ENCODE measurements at regions not wholly inside any gene's neighbourhood (a gene's known extent, or its start where the extent isn't known, plus 50 kb on each side); places are given as distances from the start of the nearest gene placed in this dataset.

DNA sequence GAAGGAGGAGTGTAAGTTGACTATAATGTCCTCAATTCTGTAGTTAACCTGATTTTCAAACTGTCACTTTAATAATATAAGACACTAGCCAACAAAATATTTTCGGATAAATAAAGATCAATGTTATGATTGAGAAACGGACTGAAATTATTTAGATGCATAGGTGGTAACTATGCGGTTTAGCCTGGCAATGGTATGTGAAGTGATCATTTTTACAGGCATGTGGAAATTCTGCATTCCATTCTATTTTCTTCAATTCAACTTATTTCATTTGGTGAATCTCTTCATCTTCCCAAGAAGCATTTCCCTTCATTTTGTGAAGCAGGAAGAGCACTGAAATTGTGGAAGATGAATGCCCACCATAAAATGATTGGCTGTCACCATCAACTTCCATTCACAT is 1457.5 kb upstream of the CDH9 start:
- WGBS, 3 donors = 79 to 83% (median 81%) methylated on average over 3 of the region's 3 CpGs
- Histone ChIP-seq H3K27ac (no peak overlapping the region), H3K36me3 (no peaks in the 10 kb centered on the region), H3K27me3 (no peaks in the 10 kb centered on the region), H3K4me1 (ENCODE audit: insufficient read depth) (no peaks in the 10 kb centered on the region), H3K9me3 (no peaks in the 10 kb centered on the region), H3K4me3 (no peak overlapping the region)
- intact Hi-C loops (cut with DNase I) = no loop called here
- DNase-seq = no peak
- TF ChIP-seq, protein P1, sequence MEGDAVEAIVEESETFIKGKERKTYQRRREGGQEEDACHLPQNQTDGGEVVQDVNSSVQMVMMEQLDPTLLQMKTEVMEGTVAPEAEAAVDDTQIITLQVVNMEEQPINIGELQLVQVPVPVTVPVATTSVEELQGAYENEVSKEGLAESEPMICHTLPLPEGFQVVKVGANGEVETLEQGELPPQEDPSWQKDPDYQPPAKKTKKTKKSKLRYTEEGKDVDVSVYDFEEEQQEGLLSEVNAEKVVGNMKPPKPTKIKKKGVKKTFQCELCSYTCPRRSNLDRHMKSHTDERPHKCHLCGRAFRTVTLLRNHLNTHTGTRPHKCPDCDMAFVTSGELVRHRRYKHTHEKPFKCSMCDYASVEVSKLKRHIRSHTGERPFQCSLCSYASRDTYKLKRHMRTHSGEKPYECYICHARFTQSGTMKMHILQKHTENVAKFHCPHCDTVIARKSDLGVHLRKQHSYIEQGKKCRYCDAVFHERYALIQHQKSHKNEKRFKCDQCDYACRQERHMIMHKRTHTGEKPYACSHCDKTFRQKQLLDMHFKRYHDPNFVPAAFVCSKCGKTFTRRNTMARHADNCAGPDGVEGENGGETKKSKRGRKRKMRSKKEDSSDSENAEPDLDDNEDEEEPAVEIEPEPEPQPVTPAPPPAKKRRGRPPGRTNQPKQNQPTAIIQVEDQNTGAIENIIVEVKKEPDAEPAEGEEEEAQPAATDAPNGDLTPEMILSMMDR (IDR thresholded peaks at IDR 0.05) = no peak
- TF ChIP-seq POLR2A (IDR thresholded peaks at IDR 0.05) (no peak), EP300 (IDR thresholded peaks at IDR 0.05) (no peak)

DNA sequence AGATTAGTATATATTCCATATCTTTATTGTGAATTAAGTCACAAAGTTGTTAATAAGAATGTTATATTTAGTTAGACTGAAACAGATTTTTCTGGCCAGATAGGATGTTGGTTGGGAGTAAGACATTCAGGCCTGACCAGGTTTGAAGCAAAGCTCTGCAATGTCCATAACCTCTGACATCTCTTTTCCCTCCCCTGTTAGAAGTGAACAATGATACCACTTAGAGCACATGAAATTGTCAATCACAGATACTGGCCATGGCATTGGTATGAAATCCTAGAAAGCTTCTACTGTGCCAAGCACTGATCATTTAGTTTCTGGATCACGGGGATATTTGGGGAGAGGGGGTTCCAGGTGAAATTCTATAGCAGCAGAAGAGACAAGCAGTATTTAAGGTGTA is 1455.1 kb upstream of the CDH9 start:
- TF ChIP-seq, protein P1 (IDR thresholded peaks at IDR 0.05) = no peak
- TF ChIP-seq POLR2A (IDR thresholded peaks at IDR 0.05) = no peak
- TF ChIP-seq EP300 (IDR thresholded peaks at IDR 0.05) = no peak
- WGBS, 3 donors = 93 to 100% (median 95%) methylated on average over 1 of the region's 1 CpG
- H3K4me1 ChIP-seq (ENCODE audit: insufficient read depth) = no peaks in the 10 kb centered on the region
- no peak overlapping the region for H3K27ac ChIP-seq
- DNase-seq = no peak
- H3K36me3 ChIP-seq = no peaks in the 10 kb centered on the region
- no peaks in the 10 kb centered on the region for H3K27me3 ChIP-seq
- intact Hi-C loops (cut with DNase I) = no loop called here
- H3K4me3 ChIP-seq = no peak overlapping the region
- no peaks in the 10 kb centered on the region for H3K9me3 ChIP-seq

DNA sequence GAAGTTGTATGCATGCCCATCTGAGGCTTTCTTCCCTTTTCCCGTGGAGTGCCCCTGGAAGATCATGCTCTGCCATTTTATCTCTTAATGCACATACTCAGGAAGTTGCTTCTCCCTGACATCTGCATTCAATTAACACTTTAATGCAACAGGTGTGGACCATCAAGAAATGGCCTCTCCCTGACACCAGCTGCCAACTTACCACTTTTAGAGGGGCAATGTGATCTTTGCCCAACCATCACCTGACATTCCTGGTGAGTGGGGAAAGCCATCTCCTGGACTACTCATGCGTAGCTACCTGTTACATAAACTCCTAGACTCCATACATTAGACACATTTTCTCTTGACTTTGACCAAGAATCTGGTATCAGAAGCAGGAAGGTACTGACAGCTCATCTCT is 1450.4 kb upstream of the CDH9 start:
- H3K36me3 ChIP-seq = no peaks in the 10 kb centered on the region
- H3K27me3 ChIP-seq = no peaks in the 10 kb centered on the region

DNA sequence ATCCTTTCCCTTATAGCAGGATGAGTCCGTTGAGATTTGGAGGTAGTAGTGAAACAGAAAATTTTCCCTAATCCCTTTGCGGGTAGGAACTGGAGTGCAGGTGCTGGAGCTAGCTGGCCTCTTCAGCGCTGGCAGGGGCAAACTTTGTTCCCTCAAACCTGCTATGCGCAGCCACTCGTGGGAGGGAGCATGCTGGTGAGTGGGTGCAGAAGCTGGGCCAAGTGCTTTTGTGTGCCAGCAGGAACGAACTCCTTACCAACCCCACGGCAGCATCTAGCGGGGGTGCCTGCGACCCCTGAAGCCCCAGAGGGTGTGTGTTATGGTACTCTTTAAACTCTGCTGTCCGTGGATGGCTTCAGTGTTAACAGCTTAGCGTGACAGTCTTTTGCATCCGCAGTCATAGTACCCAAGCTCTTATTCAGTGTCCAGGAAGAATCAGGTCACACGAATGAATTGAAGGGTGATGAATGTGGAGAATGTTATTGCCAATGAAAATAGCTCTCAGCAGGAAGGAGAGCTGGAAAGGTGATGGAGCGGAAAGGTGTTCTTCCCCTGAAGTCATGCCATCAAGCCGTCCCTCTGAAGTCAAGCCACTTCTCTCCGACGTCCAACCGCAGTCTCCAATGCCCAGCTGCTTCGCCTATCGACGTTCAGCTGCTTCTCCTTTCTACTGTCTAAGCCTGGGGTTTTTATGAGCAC is 1445.1 kb upstream of the CDH9 start:
- TF ChIP-seq, protein P1 (IDR thresholded peaks at IDR 0.05) = no peak
- no peak for TF ChIP-seq EP300 (IDR thresholded peaks at IDR 0.05)
- TF ChIP-seq POLR2A (IDR thresholded peaks at IDR 0.05) = no peak
- H3K4me3 ChIP-seq = no peak overlapping the region
- no peaks in the 10 kb centered on the region for H3K9me3 ChIP-seq
- H3K27me3 ChIP-seq = no peaks in the 10 kb centered on the region
- intact Hi-C loops (cut with DNase I) = no loop called here
- H3K27ac ChIP-seq = no peak overlapping the region
- 85 to 91% (median 86%) methylated on average over 21 of the region's 21 CpGs for WGBS, 3 donors
- H3K36me3 ChIP-seq = no peaks in the 10 kb centered on the region
- no peak for DNase-seq
- no peaks in the 10 kb centered on the region for H3K4me1 ChIP-seq (ENCODE audit: insufficient read depth)

More for the DNA sequence above, 1450.4 kb upstream of the CDH9 start:
- WGBS, 3 donors = 60 to 64% (median 62%) methylated on average over 2 of the region's 2 CpGs
- intact Hi-C loops (cut with DNase I) = no loop called here
- TF ChIP-seq, protein P1 (IDR thresholded peaks at IDR 0.05) = no peak
- TF ChIP-seq EP300 (IDR thresholded peaks at IDR 0.05) = no peak
- TF ChIP-seq POLR2A (IDR thresholded peaks at IDR 0.05) = no peak
- Histone ChIP-seq H3K27ac (no peak overlapping the region), H3K9me3 (no peaks in the 10 kb centered on the region), H3K4me3 (no peak overlapping the region), H3K4me1 (ENCODE audit: insufficient read depth) (no peaks in the 10 kb centered on the region)
- DNase-seq = no peak

Measured in ovary (tissue), 7 donors.